ENCODE measurements at regions not wholly inside any gene's neighbourhood (a gene's known extent, or its start where the extent isn't known, plus 50 kb on each side); places are given as distances from the start of the nearest gene placed in this dataset.
"Not testable (repeated sequence)": the region's sequence is repeated elsewhere in the genome, so short reads cannot be mapped to it uniquely, and the experiment has no call there.

DNA sequence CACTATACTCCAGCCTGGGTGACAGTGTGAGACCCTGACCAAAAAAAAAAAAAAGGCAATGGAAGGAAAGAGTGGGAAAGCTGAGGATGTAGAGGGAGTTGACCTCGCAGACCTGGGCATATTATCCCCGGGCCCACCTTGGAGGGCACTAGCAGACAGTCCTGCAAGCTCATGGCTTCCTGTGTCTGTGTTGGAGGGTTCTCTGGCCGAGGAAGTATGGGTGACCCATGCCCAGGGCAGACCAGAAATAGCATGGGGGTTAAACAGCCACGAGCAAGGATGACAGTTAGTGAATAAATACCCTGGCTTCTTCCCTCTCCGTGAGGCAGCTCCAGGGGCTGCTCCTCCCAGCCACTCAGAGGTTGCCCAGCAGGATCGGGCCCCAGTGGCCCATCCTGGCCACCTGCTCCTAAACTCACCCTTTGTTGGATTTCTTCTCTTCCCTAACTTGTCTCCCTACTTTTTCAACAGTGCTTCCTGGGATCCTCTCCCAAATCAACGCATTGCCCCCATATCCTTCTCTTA, 485.8 kb downstream of the ZNF536 start:
- DNase-seq = no peak

DNA sequence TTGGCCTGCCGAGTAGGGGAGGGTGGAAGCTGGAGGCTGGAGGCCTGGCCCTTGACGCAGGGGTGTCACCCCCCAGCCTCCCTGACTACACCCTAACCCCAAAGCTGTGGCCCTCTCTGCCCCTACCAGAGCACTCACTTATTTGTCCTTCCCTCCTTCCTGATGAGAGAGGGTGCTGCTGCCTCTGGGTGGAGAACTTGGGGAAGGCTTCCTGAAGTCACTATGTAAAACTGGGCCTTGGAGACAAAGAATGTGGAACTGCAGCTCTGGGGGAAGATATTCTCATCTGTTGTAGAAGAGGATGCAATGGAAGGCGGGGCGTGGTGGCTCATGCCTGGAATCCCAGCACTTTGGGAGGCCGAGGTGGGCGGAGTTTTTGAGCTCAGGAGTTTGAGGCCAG, 485.2 kb downstream of the ZNF536 start:
- no peak for DNase-seq

- DNase-seq = no peak
These were observed 484.6 kb downstream of the ZNF536 start for GRCh38 chr19:30856786-30857185.

GRCh38 chr19:30856376-30856775, 484.2 kb downstream of the ZNF536 start:
- DNase-seq = no peak

- DNase-seq = no peak
These were observed 483.3 kb downstream of the ZNF536 start for GRCh38 chr19:30855442-30855841.

- DNase-seq = no peak
These were observed 482.5 kb downstream of the ZNF536 start for GRCh38 chr19:30854661-30855060.

DNA sequence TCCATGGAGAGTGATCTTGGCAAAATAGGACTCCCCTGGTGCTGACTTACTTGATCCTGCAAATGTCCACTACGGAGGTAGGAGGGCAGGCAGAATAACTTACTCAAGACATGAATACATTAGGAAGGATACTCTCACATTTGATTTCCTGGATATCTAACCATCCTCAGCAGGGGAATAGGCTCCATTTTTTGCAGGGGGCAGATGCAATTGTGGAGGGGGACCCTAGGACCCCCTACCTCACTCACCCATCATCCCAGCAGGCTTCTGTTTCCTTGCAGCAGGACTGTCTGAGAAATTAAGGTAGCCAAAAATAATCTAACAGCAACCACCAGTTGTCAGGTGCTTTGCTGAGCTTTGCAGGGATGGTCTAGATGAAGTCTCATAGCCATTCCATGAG, 482.0 kb downstream of the ZNF536 start:
- DNase-seq = no peak

GRCh38 chr19:30853036-30853435, 480.9 kb downstream of the ZNF536 start:
- DNase-seq = no peak

DNA sequence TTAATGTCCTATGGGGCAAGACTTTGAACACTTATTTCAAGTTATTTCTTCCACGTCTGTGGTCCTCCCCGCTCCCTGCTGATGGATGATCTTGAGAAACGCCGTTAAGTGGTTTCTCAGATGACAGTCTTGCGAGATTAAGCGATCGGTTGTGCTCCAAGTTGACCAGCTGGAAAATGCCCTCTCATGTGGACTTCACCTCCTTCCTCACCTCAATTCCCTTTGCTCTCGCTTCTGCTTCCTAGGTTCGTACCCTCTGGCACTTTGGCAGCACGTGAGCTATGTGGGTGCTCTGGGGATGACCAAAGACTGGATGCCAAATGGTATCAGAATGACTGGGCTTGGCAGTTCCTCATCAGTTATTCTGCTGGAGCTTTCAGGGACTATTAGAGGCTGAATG, 480.0 kb downstream of the ZNF536 start:
- DNase-seq = no peak

- DNase-seq = no peak
These were observed 479.5 kb downstream of the ZNF536 start for GRCh38 chr19:30851646-30852045.

- DNase-seq = no peak
These were observed 476.6 kb downstream of the ZNF536 start for GRCh38 chr19:30848636-30849425.

- DNase-seq = no peak
These were observed 473.9 kb downstream of the ZNF536 start for GRCh38 chr19:30846102-30846501.

GRCh38 chr19:30842926-30843325, 470.7 kb downstream of the ZNF536 start:
- DNase-seq = no peak

GRCh38 chr19:30841934-30842333, 469.8 kb downstream of the ZNF536 start:
- no peak for DNase-seq

GRCh38 chr19:30830875-30831274, 458.7 kb downstream of the ZNF536 start:
- no peak for DNase-seq

DNA sequence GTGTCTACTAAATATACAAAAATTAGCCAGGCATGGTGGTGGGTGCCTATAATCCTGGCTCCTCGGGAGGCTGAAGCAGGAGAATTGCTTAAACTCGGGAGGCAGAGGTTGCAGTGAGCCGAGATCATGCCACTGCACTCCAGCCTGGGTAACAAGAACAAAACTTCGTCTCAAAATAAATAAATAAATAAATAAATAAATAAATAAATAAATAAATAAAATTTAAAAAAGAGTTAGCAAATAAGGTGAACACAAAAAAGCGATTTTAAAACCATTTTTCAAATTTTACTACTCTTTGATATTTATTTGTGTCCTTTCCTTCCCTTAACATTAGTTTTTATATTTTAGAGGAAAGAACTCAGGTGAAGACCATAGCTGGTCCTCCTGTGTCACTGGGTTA, 453.3 kb downstream of the ZNF536 start:
- not testable (repeated sequence) for DNase-seq

- DNase-seq = no peak
These were observed 452.6 kb downstream of the ZNF536 start for GRCh38 chr19:30824809-30825208.

- DNase-seq = no peak
These were observed 445.9 kb downstream of the ZNF536 start for GRCh38 chr19:30817965-30818567.

GRCh38 chr19:30817197-30817596, 445.0 kb downstream of the ZNF536 start:
- DNase-seq = no peak

DNA sequence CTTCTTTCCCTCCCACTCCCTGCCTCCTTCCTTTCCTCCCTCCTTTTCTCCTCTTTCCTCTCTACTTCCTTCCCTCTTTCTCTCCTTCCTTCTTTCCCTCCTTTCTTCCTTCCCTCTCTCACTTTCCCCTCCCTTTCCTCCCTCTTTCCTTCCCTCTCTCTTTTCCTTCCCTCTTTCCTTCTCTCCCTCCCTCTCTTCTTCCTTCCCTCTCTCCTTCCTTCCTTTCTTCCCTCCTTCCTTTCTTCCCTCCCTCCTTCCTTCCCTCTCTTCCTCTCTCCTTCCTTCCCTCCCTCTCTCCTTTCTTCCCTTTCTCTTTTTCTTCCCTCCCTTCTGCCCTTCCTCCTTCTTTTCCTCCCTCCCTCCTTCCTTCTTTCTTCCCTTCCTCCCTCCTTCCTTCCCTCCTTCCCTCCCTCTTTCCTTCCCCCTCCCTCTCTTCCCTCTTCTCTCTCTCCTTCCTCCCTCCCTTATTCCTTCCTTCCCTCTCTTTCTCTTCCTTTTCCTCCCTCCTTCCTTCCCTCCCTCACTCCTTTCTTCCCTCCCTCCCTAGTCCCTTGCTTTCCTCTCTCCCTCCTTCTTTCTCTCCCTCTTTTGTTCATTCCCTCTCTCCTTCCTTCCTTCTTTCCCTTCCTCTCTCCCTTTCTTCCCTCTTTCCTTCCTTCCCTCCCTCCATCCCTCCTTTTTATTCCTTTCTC, 443.9 kb downstream of the ZNF536 start:
- no peak for DNase-seq

DNA sequence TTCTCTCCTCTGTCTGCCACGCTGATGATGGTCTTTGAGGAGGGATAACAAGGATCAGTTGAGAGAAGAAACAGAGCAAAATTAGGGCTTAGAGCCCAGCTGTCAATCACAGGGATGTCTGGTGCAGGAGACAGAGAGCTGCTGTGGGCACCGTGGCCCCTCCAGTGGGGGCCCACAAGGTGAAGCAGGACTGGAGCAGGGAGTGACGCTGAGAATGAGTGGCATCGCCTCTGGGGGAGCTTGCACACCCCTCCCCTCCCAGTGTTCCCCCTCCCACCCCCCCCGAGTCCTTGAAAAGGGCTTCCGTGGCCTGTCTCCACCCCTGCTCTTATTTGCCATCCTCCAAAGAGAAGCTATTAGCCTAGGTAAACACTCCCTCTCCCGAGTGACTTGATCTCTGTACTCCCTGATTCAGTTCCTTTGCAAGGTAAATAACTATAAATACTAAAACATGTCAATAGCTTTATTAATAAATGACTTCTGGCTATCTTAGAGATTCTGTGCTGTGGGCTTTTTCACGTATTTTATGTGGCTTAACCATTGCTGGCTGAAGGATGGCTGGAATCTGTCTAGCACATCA, 440.0 kb downstream of the ZNF536 start:
- no peak for DNase-seq

DNA sequence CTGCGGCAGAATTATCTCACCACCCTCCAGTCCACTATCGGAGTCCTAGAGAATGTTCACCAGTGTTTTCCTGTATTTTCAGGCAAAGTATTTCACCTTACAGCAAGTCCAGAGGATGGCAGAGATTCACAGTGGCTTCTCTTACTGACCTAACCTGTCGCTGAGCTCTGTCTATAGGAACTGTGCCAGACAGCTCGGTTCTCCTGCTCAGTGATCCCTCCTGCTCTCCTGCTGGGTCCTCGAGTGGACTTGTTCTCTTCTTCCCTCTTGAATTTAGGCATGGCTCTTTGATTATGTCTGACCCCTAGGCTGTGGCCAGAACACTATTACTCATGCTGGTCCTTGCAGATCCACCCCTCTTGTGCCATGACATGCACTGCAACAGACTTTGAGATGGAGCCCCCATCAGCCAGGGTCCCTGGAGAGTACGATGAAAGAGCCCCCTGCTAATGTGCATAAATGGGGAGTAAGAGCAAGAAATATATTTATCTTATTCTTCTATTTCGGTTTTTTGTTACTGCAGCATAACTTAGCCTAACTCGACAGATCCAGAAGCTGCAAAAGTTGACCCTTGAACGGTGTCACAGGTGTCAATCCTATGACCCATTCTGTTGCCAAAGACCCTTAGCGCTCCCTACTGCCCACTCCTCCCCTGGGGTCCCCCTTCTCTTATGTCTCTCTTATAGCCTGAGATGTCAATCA, 439.4 kb downstream of the ZNF536 start:
- DNase-seq = no peak

DNA sequence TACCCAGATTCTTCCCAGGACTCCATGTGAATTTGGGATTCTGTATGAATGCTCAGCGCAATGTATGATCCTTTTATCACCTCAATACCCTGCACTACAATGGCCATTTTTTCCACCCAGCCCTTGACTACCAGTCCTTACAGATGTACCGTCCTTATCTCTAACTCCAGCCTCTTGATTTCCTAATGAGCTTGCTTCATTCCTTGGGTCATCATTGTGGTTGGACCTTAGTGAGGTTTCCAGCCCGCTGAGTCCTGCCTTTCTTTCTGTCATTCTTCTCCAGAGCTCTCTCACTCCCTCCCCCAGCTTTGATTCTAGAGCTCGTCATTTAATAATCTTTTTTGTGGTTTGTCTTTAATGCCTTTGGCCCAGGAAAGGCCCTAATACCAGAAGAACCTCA, 438.5 kb downstream of the ZNF536 start:
- no peak for DNase-seq
